BJ (cell line): ENCODE measurements at regions not wholly inside any gene's neighbourhood (a gene's known extent, or its start where the extent isn't known, plus 50 kb on each side); places are given as distances from the start of the nearest gene placed in this dataset.

Experiments
- CTCF ChIA-PET: fragments of 350-600 bp; formaldehyde crosslinking; extraction: SDS; loops from one replicate; lab custom pipeline; 2021; ENCODE audit warnings: antibody characterized with exemption, inconsistent platforms; lab: Yijun Ruan, JAX
- POLR2A ChIA-PET: fragments of 300-600 bp; sonication (Branson Sonifier 250); formaldehyde crosslinking; extraction: SDS; loops from one replicate; lab custom pipeline; 2021; ENCODE audit warnings: antibody characterized with exemption; lab: Charles Lee
- DNase-seq: peaks from one replicate; pipeline ENCODE4 v3.0.0-alpha.2; 2011; ENCODE audit warnings: low read depth
- H3K27me3 ChIP-seq: 2 replicates; pipeline ENCODE4 v1.6.0; 2011; ENCODE audit warnings: low read length; ENCODE audit not compliant: control insufficient read depth, insufficient read depth
- H3K36me3 ChIP-seq: 2 replicates; pipeline ENCODE4 v1.5.1; 2011; ENCODE audit warnings: low read length; ENCODE audit not compliant: control insufficient read depth, insufficient read depth
- H3K4me3 ChIP-seq: 2 replicates; pipeline ENCODE4 v1.5.1; 2011; ENCODE audit warnings: low read depth, mild to moderate bottlenecking, control low read depth, low read length
- CTCF ChIP-seq: IDR thresholded peaks from 2 replicates; pipeline ENCODE4 v1.5.1; 2011; ENCODE audit warnings: low read depth, mild to moderate bottlenecking, control low read depth, inconsistent platforms, low read length, moderate library complexity; ENCODE audit not compliant: insufficient read depth

GRCh38 chr2:7951001-7951400, 730.9 kb upstream of the ID2 start:
- no peak for DNase-seq
- Histone ChIP-seq H3K4me3 (no peak overlapping the region), H3K27me3 (no peaks in the 10 kb centered on the region; the same call in 1 of the 2 replicates), H3K36me3 (no peaks in the 10 kb centered on the region)
- no peak for TF ChIP-seq CTCF
- CTCF ChIA-PET = interaction anchor here (1.1 kb wide), 1 partner anchor 11 kb away, joined by 3 read pairs; no protein-coding TSS in a partner anchor
- POLR2A ChIA-PET = no interaction called here

GRCh38 chr2:7951490-7951889, 730.4 kb upstream of the ID2 start:
- no peak for DNase-seq
- TF ChIP-seq CTCF = no peak
- no peaks in the 10 kb centered on the region for H3K36me3 ChIP-seq
- no peaks in the 10 kb centered on the region; the same call in 1 of the 2 replicates for H3K27me3 ChIP-seq
- POLR2A ChIA-PET = no interaction called here
- CTCF ChIA-PET = interaction anchor here (1.1 kb wide), 1 partner anchor 12 kb away, joined by 3 read pairs; no protein-coding TSS in a partner anchor
- no peak overlapping the region for H3K4me3 ChIP-seq

- no peak for TF ChIP-seq CTCF
- ChIA-PET POLR2A (no interaction called here), CTCF (interaction anchor here (1.1 kb wide), 1 partner anchor 12 kb away, joined by 3 read pairs; no protein-coding TSS in a partner anchor)
Measured at GRCh38 chr2:7952046-7952745, 729.7 kb upstream of the ID2 start.

GRCh38 chr2:7953195-7953594, 728.7 kb upstream of the ID2 start:
- CTCF ChIA-PET = no interaction called here

More at GRCh38 chr2:7952046-7952745, 729.7 kb upstream of the ID2 start:
- H3K4me3 ChIP-seq = no peak overlapping the region
- H3K27me3 ChIP-seq = no peaks in the 10 kb centered on the region; the same call in 1 of the 2 replicates
- DNase-seq = no peak
- H3K36me3 ChIP-seq = no peaks in the 10 kb centered on the region

More at GRCh38 chr2:7953195-7953594, 728.7 kb upstream of the ID2 start:
- Histone ChIP-seq H3K27me3 (no peaks in the 10 kb centered on the region; the same call in 1 of the 2 replicates), H3K4me3 (no peak overlapping the region), H3K36me3 (no peaks in the 10 kb centered on the region)
- TF ChIP-seq CTCF = no peak
- POLR2A ChIA-PET = no interaction called here
- DNase-seq = no peak
